CD8-positive, alpha-beta memory T cell (primary cell): ENCODE measurements at regions not wholly inside any gene's neighbourhood (a gene's known extent, or its start where the extent isn't known, plus 50 kb on each side); places are given as distances from the start of the nearest gene placed in this dataset.
A peak's percentile ranks its signal among the peaks of the same experiment; 100 is the strongest.

Experiments used
- CTCF ChIA-PET: fragments of 350-600 bp; sonication (Branson Sonifier 250); formaldehyde crosslinking; loops from one replicate; lab custom pipeline; 2021; ENCODE audit warnings: antibody characterized with exemption; lab: Charles Lee
- POLR2A ChIA-PET: fragments of 350-600 bp; sonication (Branson Sonifier 250); formaldehyde crosslinking; loops from one replicate; lab custom pipeline; 2021; ENCODE audit warnings: antibody characterized with exemption; lab: Charles Lee
- DNase-seq, 5 donors: peaks; one replicate each; pipeline versions ENCODE4 v3.0.0 to v3.0.0-alpha.2; 2020 to 2022; ENCODE audit warnings: mixed read lengths in 1 of 5
- H3K27ac ChIP-seq: one replicate; pipeline ENCODE4 v1.7.0; 2013; ENCODE audit warnings: low read depth, mild to moderate bottlenecking, low read length, moderate library complexity
- H3K27me3 ChIP-seq: 2 replicates; pipeline ENCODE4 v1.7.0; 2013; ENCODE audit warnings: low read length, mild to moderate bottlenecking; ENCODE audit not compliant: insufficient read depth, poor library complexity, severe bottlenecking
- H3K36me3 ChIP-seq: 2 replicates; pipeline ENCODE4 v1.7.0; 2013; ENCODE audit warnings: mild to moderate bottlenecking, low read length, moderate library complexity; ENCODE audit not compliant: insufficient read depth
- H3K4me1 ChIP-seq: 2 replicates; pipeline ENCODE4 v1.7.0; 2013; ENCODE audit warnings: mild to moderate bottlenecking, low read length, moderate library complexity; ENCODE audit not compliant: insufficient read depth
- H3K4me3 ChIP-seq: 2 replicates; pipeline ENCODE4 v1.7.0; 2013; ENCODE audit warnings: mild to moderate bottlenecking, low read length
- H3K9me3 ChIP-seq: 2 replicates; pipeline ENCODE4 v1.7.0; 2013; ENCODE audit warnings: mild to moderate bottlenecking, low read length
- H3K27ac Mint-ChIP-seq, 8 donors: one replicate each; pipeline ENCODE4 v1.8.0; 2020 to 2021; ENCODE audit warnings: mixed read lengths in 8 of 8, mild to moderate bottlenecking in 6 of 8, inconsistent platforms in 3 of 8, moderate library complexity in 3 of 8
- H3K27me3 Mint-ChIP-seq, 2 donors: one replicate each; pipeline ENCODE4 v1.8.0; 2020 to 2021; ENCODE audit warnings: mixed read lengths in 2 of 2, mild to moderate bottlenecking in 1 of 2, moderate library complexity in 1 of 2
- H3K36me3 Mint-ChIP-seq, 3 donors: one replicate each; pipeline ENCODE4 v1.8.0; 2020 to 2021; ENCODE audit warnings: mixed read lengths in 3 of 3, inconsistent platforms in 1 of 3, mild to moderate bottlenecking in 1 of 3
- H3K4me1 Mint-ChIP-seq, 3 donors: one replicate each; pipeline ENCODE4 v1.8.0; 2020 to 2021; ENCODE audit warnings: mixed read lengths in 3 of 3, inconsistent platforms in 1 of 3, mild to moderate bottlenecking in 1 of 3
- H3K4me3 Mint-ChIP-seq, 7 donors: one replicate each; pipeline ENCODE4 v1.8.0; 2020 to 2021; ENCODE audit warnings: mixed read lengths in 7 of 7, mild to moderate bottlenecking in 6 of 7, moderate library complexity in 4 of 7, inconsistent platforms in 2 of 7
- H3K9me3 Mint-ChIP-seq, 5 donors: one replicate each; pipeline ENCODE4 v1.8.0; 2020 to 2022; ENCODE audit warnings: mixed read lengths in 5 of 5, mild to moderate bottlenecking in 3 of 5, moderate library complexity in 2 of 5, inconsistent platforms in 1 of 5

DNA sequence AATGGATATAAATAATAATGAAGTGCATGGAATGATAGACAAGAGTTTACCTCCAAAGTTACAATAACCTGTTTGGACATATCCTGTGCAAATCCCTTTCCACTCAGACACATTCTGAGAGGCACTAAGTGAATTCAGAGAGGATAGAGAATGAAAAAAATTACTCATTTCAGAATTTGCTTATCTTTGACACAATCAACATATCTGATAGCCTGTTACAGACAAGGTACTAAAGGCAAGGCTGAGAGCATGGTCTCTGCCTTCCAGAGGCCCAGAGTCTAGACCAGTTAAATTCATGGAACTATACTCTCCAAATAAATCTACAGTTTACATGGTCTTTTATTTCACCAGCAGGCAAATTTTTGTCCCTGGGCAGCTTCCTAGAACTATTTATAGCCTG is 371.8 kb upstream of the PTGER4 start:
- Mint-ChIP-seq H3K36me3 (peaks cover 0 to 15% (median 0%) of the 10 kb centered on the region in 3 donors), H3K9me3 (peaks cover 0 to 2% (median 0%) of the 10 kb centered on the region in 5 donors), H3K4me3 (no peak overlapping the region), H3K27me3 (peaks cover 0 to 2% of the 10 kb centered on the region in 2 donors), H3K4me1 (peaks cover 0 to 8% (median 6%) of the 10 kb centered on the region in 3 donors), H3K27ac (no peak overlapping the region)
- Histone ChIP-seq H3K9me3 (no peaks in the 10 kb centered on the region), H3K27ac (no peak overlapping the region), H3K4me1 (no peaks in the 10 kb centered on the region), H3K27me3 (no peaks in the 10 kb centered on the region), H3K36me3 (no peaks in the 10 kb centered on the region), H3K4me3 (no peak overlapping the region)
- ChIA-PET POLR2A (no interaction called here), CTCF (no interaction called here)
- no peak for DNase-seq

DNA sequence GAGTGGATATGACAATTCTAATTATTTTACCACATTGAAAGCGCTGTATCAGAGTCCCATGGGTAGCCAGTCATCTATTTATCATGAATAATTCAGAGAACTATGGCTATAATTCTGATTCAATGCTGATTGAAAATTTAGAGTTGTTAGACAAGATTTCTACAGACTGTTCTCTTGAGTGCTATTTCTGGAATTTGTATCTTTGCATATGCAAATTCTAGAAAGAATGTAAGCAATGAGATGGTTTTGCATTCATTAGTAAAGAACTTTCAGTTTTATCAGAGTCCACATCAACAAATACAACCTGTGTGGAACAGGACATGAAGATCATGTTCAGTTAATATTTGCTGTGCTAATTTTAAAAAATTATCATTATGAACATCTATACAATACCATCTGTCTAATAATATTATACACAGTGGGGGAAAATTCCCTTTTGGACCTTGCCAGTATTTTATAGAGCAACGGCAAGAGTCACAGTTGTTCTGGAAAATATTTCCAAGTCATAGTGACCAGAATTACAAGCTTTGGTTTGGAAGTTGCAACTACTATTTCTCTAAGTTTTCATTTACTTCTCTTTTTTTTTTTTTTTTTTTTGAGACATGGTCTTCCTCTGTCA is 372.7 kb upstream of the PTGER4 start:
- Histone ChIP-seq H3K9me3 (no peaks in the 10 kb centered on the region), H3K36me3 (no peaks in the 10 kb centered on the region), H3K27ac (no peak overlapping the region), H3K4me1 (no peaks in the 10 kb centered on the region), H3K4me3 (no peak overlapping the region), H3K27me3 (no peaks in the 10 kb centered on the region)
- no peak for DNase-seq
- POLR2A ChIA-PET: no interaction called here
- Mint-ChIP-seq H3K27ac (no peak overlapping the region), H3K9me3 (peaks cover 0 to 2% (median 0%) of the 10 kb centered on the region in 5 donors), H3K36me3 (peaks cover 0 to 11% (median 0%) of the 10 kb centered on the region in 3 donors), H3K4me1 (peaks cover 0 to 8% (median 6%) of the 10 kb centered on the region in 3 donors), H3K27me3 (peaks cover 0 to 2% of the 10 kb centered on the region in 2 donors), H3K4me3 (no peak overlapping the region)
- CTCF ChIA-PET: no interaction called here

DNA sequence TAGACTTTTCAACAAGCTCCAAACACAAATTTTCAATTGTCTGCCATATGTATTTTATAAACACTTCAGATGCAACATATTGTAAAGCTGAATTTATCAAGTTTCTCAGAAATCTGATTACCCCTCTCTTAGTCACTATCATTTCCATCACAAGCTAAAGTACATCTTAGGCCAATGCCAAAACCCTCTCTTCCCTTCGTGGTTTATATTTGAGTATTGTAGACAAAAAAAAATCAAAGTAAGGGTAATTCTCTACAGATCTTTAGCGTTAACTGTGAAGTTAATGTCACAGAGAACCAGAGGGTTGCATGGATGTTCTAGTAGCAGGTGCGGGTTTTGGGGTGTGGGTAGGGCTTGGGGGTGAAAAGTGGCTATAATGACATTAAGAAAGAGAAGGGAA is 387.7 kb upstream of the PTGER4 start:
- ChIA-PET CTCF (no interaction called here), POLR2A (no interaction called here)
- DNase-seq: no peak
- no peaks in the 10 kb centered on the region for H3K4me1 Mint-ChIP-seq
- H3K27ac ChIP-seq: no peak overlapping the region
- no peak overlapping the region for H3K27ac Mint-ChIP-seq
- no peaks in the 10 kb centered on the region for H3K9me3 ChIP-seq
- H3K36me3 Mint-ChIP-seq: peaks cover 0 to 7% (median 0%) of the 10 kb centered on the region in 3 donors
- no peak overlapping the region for H3K4me3 ChIP-seq
- no peak overlapping the region for H3K4me3 Mint-ChIP-seq
- H3K27me3 Mint-ChIP-seq: peaks cover 0 to 1% of the 10 kb centered on the region in 2 donors
- H3K4me1 ChIP-seq: no peaks in the 10 kb centered on the region
- no peaks in the 10 kb centered on the region for H3K36me3 ChIP-seq
- no peaks in the 10 kb centered on the region for H3K9me3 Mint-ChIP-seq
- no peaks in the 10 kb centered on the region for H3K27me3 ChIP-seq

DNA sequence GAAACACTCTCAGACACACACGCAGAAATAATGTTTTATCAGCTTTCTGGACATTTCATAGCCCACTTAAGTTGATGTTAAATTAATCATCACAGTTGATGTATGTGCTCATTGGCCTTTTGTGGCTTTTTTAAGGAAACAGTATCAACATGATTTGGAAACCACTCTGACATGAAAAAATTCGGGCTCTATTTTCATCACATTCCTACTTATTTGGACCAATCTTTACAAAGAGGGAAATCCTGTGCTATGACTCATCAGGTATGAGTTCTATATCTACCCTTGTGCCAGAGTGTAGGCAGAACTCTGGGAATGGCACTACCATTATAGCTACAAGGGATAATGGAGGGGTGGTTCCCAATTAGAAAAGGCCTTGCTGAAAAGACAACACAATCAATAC is 388.4 kb upstream of the PTGER4 start:
- Histone ChIP-seq H3K27ac (no peak overlapping the region), H3K4me1 (no peaks in the 10 kb centered on the region), H3K4me3 (no peak overlapping the region), H3K36me3 (no peaks in the 10 kb centered on the region), H3K9me3 (no peaks in the 10 kb centered on the region), H3K27me3 (no peaks in the 10 kb centered on the region)
- Mint-ChIP-seq H3K27me3 (peaks cover 0 to 1% of the 10 kb centered on the region in 2 donors), H3K4me3 (no peak overlapping the region), H3K36me3 (peaks cover 0 to 7% (median 0%) of the 10 kb centered on the region in 3 donors), H3K9me3 (no peaks in the 10 kb centered on the region), H3K27ac (no peak overlapping the region), H3K4me1 (no peaks in the 10 kb centered on the region)
- ChIA-PET CTCF (no interaction called here), POLR2A (no interaction called here)
- DNase-seq: no peak

DNA sequence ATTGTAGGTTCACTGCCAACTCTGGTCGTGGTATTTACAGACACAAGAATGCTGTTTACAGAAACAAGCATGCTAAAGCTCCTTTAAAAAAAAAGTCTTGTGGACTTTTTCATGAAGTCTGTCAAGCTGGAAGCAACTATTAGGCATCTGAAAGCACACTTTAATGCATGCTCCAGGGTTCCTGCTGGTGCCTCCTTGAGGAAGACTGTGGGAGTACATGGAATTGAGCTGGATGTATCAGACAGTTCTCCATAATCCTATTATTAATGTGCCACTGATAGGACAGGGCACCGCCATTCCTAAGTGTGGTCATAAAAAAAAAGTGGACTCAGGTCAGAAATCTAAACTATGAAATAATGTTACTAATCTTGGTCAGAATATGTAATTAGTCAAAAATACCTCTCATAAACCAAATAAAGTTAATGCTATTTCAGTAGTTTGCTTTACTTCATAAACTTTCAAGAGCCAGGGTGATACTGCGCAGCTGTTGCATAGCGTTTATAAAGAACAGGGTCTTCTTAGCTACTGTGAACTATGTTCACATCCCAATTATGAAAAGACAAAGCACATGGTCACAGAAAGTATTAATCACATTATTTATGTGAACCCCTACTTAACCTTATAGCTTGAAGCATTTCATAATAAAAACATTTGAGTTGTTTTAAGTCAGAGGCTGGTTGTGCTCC is 390.8 kb upstream of the PTGER4 start:
- H3K4me1 ChIP-seq: no peaks in the 10 kb centered on the region
- POLR2A ChIA-PET: no interaction called here
- H3K4me3 Mint-ChIP-seq: no peak overlapping the region
- no peaks in the 10 kb centered on the region for H3K4me1 Mint-ChIP-seq
- no peak overlapping the region for H3K4me3 ChIP-seq
- H3K27ac ChIP-seq: no peak overlapping the region
- CTCF ChIA-PET: interaction anchor here (0.7 kb wide), 1 partner anchor 11 kb away, joined by 3 read pairs; no protein-coding TSS in a partner anchor
- H3K27me3 Mint-ChIP-seq: peaks cover 0 to 1% of the 10 kb centered on the region in 2 donors
- no peaks in the 10 kb centered on the region for H3K36me3 ChIP-seq
- no peaks in the 10 kb centered on the region for H3K27me3 ChIP-seq
- no peaks in the 10 kb centered on the region for H3K9me3 ChIP-seq
- H3K9me3 Mint-ChIP-seq: no peaks in the 10 kb centered on the region
- H3K27ac Mint-ChIP-seq: no peak overlapping the region
- peaks cover 0 to 7% (median 0%) of the 10 kb centered on the region in 3 donors for H3K36me3 Mint-ChIP-seq
- no peak for DNase-seq

DNA sequence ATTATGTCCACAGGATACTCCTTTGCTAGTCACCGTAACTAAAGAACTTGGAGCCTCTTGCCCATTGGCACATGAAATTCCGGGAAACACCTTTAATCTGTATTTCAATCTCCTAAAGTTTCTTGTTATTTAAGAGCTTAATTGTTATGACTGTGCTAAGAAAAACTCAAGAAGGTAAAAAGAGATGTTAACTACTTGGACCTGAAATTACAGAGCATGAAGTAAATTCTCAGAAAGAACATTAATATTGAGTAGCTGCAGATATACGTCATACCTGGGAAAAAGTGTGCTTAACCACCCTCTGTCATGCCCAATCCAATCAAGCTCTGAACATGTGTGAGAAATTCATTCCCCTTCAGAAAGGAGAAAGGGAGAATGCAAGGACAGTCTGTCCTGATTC is 394.9 kb upstream of the PTGER4 start:
- DNase-seq: no peak
- Mint-ChIP-seq H3K36me3 (peaks cover 0 to 4% (median 0%) of the 10 kb centered on the region in 3 donors), H3K27ac (no peak overlapping the region), H3K4me1 (no peaks in the 10 kb centered on the region), H3K4me3 (no peak overlapping the region), H3K9me3 (no peaks in the 10 kb centered on the region), H3K27me3 (peaks cover 0 to 3% of the 10 kb centered on the region in 2 donors)
- no peaks in the 10 kb centered on the region for H3K9me3 ChIP-seq
- POLR2A ChIA-PET: no interaction called here
- no peaks in the 10 kb centered on the region for H3K36me3 ChIP-seq
- H3K27me3 ChIP-seq: no peaks in the 10 kb centered on the region
- no peaks in the 10 kb centered on the region for H3K4me1 ChIP-seq
- no peak overlapping the region for H3K4me3 ChIP-seq
- no peak overlapping the region for H3K27ac ChIP-seq
- CTCF ChIA-PET: no interaction called here

DNA sequence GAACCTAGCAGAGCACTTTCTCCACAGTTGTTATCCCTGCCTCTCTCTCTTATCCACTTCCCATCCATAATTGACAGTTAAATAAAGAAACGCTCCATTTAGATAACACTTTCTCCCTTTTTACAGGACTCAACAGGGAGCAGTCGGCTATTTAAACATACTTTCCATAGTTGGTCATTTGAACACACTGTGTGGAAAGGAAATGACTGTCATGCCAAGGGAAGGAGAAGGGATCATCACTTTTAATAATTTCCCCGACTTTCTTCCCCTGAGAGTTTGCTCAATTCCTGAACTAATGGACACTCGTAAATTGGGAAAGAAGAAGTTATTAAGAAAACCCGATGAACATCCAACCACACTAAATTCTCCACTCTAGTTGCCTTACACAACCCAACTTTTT is 400.8 kb upstream of the PTGER4 start:
- H3K27me3 Mint-ChIP-seq: peaks cover 0 to 2% of the 10 kb centered on the region in 2 donors
- peaks cover 29 to 37% (median 34%) of the 10 kb centered on the region in 3 donors for H3K4me1 Mint-ChIP-seq
- Histone ChIP-seq H3K4me3 (no peak overlapping the region), H3K27ac (no peak overlapping the region), H3K36me3 (no peaks in the 10 kb centered on the region), H3K4me1 (peaks cover 23% of the 10 kb centered on the region), H3K27me3 (no peaks in the 10 kb centered on the region), H3K9me3 (no peaks in the 10 kb centered on the region)
- no peak overlapping the region for H3K27ac Mint-ChIP-seq
- ChIA-PET CTCF (no interaction called here), POLR2A (no interaction called here)
- DNase-seq: no peak
- H3K9me3 Mint-ChIP-seq: no peaks in the 10 kb centered on the region
- H3K4me3 Mint-ChIP-seq: no peak overlapping the region
- H3K36me3 Mint-ChIP-seq: no peaks in the 10 kb centered on the region

DNA sequence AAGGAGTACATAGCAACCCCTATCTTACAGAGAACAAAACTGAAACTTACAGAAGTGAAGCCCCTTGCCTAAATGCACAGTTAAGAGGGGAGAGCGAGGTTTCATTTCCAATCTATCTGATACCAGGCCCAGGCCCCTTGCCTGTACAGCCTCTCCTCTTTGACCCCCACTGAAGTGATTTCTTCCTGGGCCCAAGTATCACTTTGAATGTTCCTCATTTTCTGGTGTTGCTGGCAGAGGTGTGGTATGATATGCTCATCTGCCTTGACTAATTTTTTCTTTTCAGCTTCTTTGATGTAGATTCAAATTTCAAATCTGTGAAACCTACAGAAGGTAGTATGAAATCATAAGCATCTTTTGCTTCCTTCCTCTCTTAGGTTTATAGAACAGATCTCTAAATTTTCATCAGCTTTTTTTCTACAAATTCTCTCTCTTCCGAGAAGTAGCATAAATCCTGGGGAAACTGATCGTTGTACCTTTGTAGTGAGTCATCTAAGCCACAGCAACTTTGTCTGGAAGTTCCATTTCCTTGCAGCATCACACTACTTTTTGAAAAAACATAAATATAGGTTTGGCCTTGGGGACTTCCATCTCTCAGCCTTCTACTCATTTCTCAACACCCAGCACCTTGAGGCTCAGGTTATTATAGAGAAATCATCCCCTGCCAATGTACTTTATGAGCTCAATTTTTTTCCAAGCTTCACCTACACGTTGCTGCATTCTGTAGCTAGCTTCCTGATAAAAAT is 402.4 kb upstream of the PTGER4 start:
- Mint-ChIP-seq H3K4me1 (peaks cover 29 to 37% (median 34%) of the 10 kb centered on the region in 3 donors), H3K4me3 (peak overlapping the region in 6 of 7 donors; percentile 42 to 75 (median 68)), H3K36me3 (no peaks in the 10 kb centered on the region), H3K9me3 (no peaks in the 10 kb centered on the region), H3K27ac (peak overlapping the region; percentile 51 to 93 (median 84)), H3K27me3 (peaks cover 0 to 2% of the 10 kb centered on the region in 2 donors)
- H3K4me1 ChIP-seq: peaks cover 23% of the 10 kb centered on the region
- H3K4me3 ChIP-seq: no peak overlapping the region
- peak in 1 of 5 donors; percentile 15 for DNase-seq
- no peaks in the 10 kb centered on the region for H3K36me3 ChIP-seq
- ChIA-PET POLR2A (no interaction called here), CTCF (interaction anchor here (1.0 to 1.8 kb wide), 3 partner anchors 10 to 162 kb away, joined by 3 to 4 read pairs (median 3); no protein-coding TSS in a partner anchor)
- no peak overlapping the region for H3K27ac ChIP-seq
- H3K9me3 ChIP-seq: no peaks in the 10 kb centered on the region
- H3K27me3 ChIP-seq: no peaks in the 10 kb centered on the region
